ENCODE measurements at regions not wholly inside any gene's neighbourhood (a gene's known extent, or its start where the extent isn't known, plus 50 kb on each side); places are given as distances from the start of the nearest gene placed in this dataset.
"Not testable (repeated sequence)": the region's sequence is repeated elsewhere in the genome, so short reads cannot be mapped to it uniquely, and the experiment has no call there.

GRCh38 chr3:88412346-88412745 is 262.6 kb downstream of the C3orf38 start:
- no peak for DNase-seq

GRCh38 chr3:88416436-88416835 is 266.7 kb downstream of the C3orf38 start:
- DNase-seq, result no peak

- no peak for DNase-seq
Observed at GRCh38 chr3:88418219-88418618, 268.5 kb downstream of the C3orf38 start.

- DNase-seq, result no peak
Observed at GRCh38 chr3:88433568-88433967, 283.8 kb downstream of the C3orf38 start.

GRCh38 chr3:88434001-88434400 is 284.2 kb downstream of the C3orf38 start:
- no peak for DNase-seq

- no peak for DNase-seq
Observed at GRCh38 chr3:88440701-88441100, 290.9 kb downstream of the C3orf38 start.

- no peak for DNase-seq
Observed at GRCh38 chr3:88443066-88443465, 293.3 kb downstream of the C3orf38 start.

GRCh38 chr3:88444251-88444650 is 294.5 kb downstream of the C3orf38 start:
- DNase-seq, result no peak

- no peak for DNase-seq
Observed at GRCh38 chr3:88452228-88452627, 302.5 kb downstream of the C3orf38 start.

GRCh38 chr3:88460369-88460768 is 310.6 kb downstream of the C3orf38 start:
- no peak for DNase-seq

GRCh38 chr3:88462230-88462629 is 312.5 kb downstream of the C3orf38 start:
- no peak for DNase-seq

GRCh38 chr3:88467191-88467590 is 317.4 kb downstream of the C3orf38 start:
- no peak for DNase-seq

GRCh38 chr3:88469216-88469615 is 319.5 kb downstream of the C3orf38 start:
- no peak for DNase-seq

GRCh38 chr3:88478460-88478859 is 328.7 kb downstream of the C3orf38 start:
- no peak for DNase-seq

GRCh38 chr3:88480822-88481221 is 331.1 kb downstream of the C3orf38 start:
- no peak for DNase-seq

GRCh38 chr3:88485001-88485400 is 335.2 kb downstream of the C3orf38 start:
- DNase-seq, result no peak

- not testable (repeated sequence) for DNase-seq
Observed at GRCh38 chr3:88508818-88509217, 359.1 kb downstream of the C3orf38 start.

- DNase-seq, result no peak
Observed at GRCh38 chr3:88509582-88509981, 359.8 kb downstream of the C3orf38 start.

GRCh38 chr3:88528494-88528893 is 378.7 kb downstream of the C3orf38 start:
- no peak for DNase-seq

GRCh38 chr3:88534534-88534933 is 384.8 kb downstream of the C3orf38 start:
- DNase-seq, result no peak

- no peak for DNase-seq
Observed at GRCh38 chr3:88535563-88535962, 385.8 kb downstream of the C3orf38 start.

- DNase-seq, result no peak
Observed at GRCh38 chr3:88542916-88543315, 393.2 kb downstream of the C3orf38 start.

- no peak for DNase-seq
Observed at GRCh38 chr3:88572450-88572849, 422.7 kb downstream of the C3orf38 start.

- no peak for DNase-seq
Observed at GRCh38 chr3:88573472-88573871, 423.7 kb downstream of the C3orf38 start.

- no peak for DNase-seq
Observed at GRCh38 chr3:88574146-88574545, 424.4 kb downstream of the C3orf38 start.

GRCh38 chr3:88584451-88584850 is 434.7 kb downstream of the C3orf38 start:
- DNase-seq, result no peak

Measured in KG1 (cell line).